GM12872 (cell line): ENCODE measurements at regions not wholly inside any gene's neighbourhood (a gene's known extent, or its start where the extent isn't known, plus 50 kb on each side); places are given as distances from the start of the nearest gene placed in this dataset.

Source experiments
- CTCF ChIP-seq: IDR thresholded peaks from 3 replicates; pipeline ENCODE4 v1.5.1; 2011; ENCODE audit warnings: low read depth, mild to moderate bottlenecking, low read length, moderate library complexity; ENCODE audit not compliant: insufficient read depth

- TF ChIP-seq CTCF = no peak
These were observed 171.0 kb upstream of the SMAD3 start for GRCh38 chr15:66894363-66894762.

GRCh38 chr15:66894986-66895780, 170.2 kb upstream of the SMAD3 start:
- TF ChIP-seq CTCF = no peak

- no peak for TF ChIP-seq CTCF
These were observed 169.5 kb upstream of the SMAD3 start for GRCh38 chr15:66895794-66896453.

GRCh38 chr15:66896611-66897010, 168.8 kb upstream of the SMAD3 start:
- TF ChIP-seq CTCF = no peak

GRCh38 chr15:66897416-66897815, 168.0 kb upstream of the SMAD3 start:
- TF ChIP-seq CTCF = no peak

- no peak for TF ChIP-seq CTCF
These were observed 167.4 kb upstream of the SMAD3 start for GRCh38 chr15:66897971-66898370.

- no peak for TF ChIP-seq CTCF
These were observed 166.6 kb upstream of the SMAD3 start for GRCh38 chr15:66898656-66899386.
